Astrocyte of the cerebellum (primary cell): ENCODE measurements at regions not wholly inside any gene's neighbourhood (a gene's known extent, or its start where the extent isn't known, plus 50 kb on each side); places are given as distances from the start of the nearest gene placed in this dataset.

Experiments
- DNase-seq: peaks from one replicate; pipeline ENCODE4 v3.0.0-alpha.2; 2011; ENCODE audit warnings: low read depth
- H3K4me3 ChIP-seq: 2 replicates; pipeline ENCODE4 v1.5.1; 2011; ENCODE audit warnings: mild to moderate bottlenecking, low read depth, low read length, moderate library complexity
- in situ Hi-C: cut with HindIII; loops from 2 replicates; pipeline ENCODE4 v1.10.0; 2017; ENCODE audit warnings: low sequenced_read_pairs
- TF ChIP-seq, protein P1 (sequence below): IDR thresholded peaks from 2 replicates; pipeline ENCODE4 v1.5.1; 2012; ENCODE audit warnings: low read length, low read depth, moderate library complexity, mild to moderate bottlenecking; ENCODE audit errors: missing control alignments

DNA sequence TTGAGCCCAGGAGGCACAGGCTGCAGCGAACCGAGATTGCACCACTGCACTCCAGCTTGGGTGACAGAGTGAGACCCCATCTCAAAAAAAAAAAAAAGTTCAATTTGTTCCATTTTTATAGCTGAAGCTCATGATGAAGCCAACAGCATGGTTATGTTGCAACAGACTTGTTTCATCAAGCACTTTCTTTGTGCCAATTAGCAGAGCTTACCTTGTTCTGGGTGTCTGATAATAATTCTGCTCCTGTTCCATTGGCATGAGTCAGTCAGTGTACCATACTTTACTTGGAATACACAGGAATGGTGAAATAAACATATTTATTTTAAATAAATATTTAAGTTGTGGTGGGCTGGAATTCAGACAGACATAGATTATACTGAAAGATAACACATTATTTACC lies 100.8 kb upstream of the DAAM1 start:
- no peak for DNase-seq
- in situ Hi-C loops: no loop called here
- H3K4me3 ChIP-seq: no peak overlapping the region
- TF ChIP-seq, protein P1, sequence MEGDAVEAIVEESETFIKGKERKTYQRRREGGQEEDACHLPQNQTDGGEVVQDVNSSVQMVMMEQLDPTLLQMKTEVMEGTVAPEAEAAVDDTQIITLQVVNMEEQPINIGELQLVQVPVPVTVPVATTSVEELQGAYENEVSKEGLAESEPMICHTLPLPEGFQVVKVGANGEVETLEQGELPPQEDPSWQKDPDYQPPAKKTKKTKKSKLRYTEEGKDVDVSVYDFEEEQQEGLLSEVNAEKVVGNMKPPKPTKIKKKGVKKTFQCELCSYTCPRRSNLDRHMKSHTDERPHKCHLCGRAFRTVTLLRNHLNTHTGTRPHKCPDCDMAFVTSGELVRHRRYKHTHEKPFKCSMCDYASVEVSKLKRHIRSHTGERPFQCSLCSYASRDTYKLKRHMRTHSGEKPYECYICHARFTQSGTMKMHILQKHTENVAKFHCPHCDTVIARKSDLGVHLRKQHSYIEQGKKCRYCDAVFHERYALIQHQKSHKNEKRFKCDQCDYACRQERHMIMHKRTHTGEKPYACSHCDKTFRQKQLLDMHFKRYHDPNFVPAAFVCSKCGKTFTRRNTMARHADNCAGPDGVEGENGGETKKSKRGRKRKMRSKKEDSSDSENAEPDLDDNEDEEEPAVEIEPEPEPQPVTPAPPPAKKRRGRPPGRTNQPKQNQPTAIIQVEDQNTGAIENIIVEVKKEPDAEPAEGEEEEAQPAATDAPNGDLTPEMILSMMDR: no peak

DNA sequence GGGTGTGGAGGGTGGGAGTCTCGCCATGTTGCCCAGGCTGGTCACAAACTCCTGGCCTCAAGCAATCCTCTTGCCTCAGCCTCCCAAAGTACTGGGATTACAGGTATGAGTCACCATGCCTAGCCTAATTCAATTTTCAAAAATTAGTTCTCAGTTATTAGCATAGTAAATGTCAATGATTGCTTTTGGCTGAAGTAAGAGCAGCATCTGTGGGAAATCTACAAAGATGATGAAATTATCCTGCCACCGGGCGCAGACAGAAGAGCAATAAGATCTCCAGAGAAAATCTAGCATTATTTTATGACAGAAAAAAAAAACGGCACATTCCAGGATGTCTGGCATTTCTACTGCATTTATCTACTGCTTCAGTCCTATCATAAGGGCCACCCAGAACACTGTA lies 97.9 kb upstream of the DAAM1 start:
- TF ChIP-seq, protein P1: no peak
- no peak for DNase-seq
- in situ Hi-C loops: no loop called here
- no peak overlapping the region for H3K4me3 ChIP-seq

DNA sequence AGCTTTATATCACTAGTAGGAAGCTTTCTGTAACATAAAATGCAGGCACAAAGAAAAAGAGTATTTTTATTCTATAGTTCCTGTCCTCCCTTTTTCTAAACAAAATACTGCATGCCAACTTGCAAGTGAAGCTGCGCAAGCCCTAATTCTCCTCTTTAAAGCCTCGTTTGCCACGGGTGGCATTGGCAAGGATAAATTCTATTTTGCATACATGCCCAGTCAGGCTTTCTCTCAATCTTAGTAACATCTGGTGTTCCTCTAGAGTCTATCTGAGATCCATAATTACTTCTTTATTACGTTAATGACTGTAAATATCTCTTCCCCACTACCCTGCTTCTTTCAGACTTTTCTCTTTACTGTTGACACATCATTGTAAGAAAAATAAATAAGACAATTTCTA lies 97.1 kb upstream of the DAAM1 start:
- no peak for DNase-seq
- in situ Hi-C loops: no loop called here
- H3K4me3 ChIP-seq: no peak overlapping the region
- TF ChIP-seq, protein P1: no peak

DNA sequence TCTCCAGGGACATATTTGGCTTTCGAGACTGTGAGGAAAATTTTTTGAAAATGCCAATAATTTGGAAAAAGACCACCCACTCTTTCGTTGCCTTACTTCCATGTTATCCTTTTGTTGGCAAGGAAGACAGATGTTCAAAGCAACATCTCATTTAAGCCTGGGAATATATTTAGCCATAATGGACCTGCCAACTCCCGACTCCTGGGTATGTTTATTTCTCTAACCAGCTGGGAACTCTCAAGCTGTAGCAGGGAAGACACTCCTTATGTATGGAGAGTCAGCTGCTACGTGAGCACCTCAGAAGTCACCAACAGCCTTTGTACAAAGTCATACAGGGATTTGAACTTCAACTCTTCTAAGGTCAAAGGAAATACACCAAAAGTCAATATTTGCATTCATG lies 96.5 kb upstream of the DAAM1 start:
- in situ Hi-C loops: no loop called here
- no peak overlapping the region for H3K4me3 ChIP-seq
- no peak for DNase-seq
- TF ChIP-seq, protein P1: no peak

DNA sequence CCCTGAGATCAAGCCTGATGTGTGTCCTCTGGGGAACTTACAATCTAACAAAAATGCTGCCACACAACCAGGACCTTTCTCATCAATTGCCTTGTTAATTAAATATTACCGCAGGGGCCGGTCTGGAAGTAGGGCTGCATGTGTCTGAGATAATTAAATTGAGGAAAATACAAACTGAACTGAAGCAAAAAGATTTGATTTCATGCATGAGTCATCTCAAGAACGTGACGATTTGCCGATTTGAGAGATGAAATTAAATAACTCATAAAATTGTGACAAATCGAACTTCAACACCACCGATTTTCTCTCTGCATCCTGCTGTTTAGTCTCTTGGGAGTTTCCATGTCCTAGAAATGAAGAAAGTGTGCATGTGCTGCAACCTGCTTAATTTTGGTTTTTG lies 94.6 kb upstream of the DAAM1 start:
- TF ChIP-seq, protein P1: no peak
- no peak for DNase-seq
- H3K4me3 ChIP-seq: no peak overlapping the region
- in situ Hi-C loops: no loop called here

DNA sequence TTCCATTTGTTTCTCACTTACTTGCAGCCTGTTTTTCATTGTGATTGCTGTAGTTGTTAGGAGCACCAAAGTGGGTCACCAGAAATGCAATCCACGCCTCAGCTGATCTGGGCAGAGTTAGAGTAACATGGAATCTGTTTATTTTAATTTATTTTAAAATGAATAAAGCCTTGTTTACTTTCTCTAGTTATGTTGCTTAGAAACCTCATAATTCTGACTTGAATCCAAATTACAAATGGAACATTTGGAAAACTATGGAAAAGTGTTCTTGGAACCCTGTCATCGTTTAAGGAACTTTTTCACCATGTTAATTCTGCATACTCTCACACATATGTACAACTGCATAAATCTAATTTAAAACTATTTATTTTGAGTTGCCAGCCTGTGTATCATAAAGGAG lies 92.2 kb upstream of the DAAM1 start:
- TF ChIP-seq, protein P1: no peak
- DNase-seq: no peak

DNA sequence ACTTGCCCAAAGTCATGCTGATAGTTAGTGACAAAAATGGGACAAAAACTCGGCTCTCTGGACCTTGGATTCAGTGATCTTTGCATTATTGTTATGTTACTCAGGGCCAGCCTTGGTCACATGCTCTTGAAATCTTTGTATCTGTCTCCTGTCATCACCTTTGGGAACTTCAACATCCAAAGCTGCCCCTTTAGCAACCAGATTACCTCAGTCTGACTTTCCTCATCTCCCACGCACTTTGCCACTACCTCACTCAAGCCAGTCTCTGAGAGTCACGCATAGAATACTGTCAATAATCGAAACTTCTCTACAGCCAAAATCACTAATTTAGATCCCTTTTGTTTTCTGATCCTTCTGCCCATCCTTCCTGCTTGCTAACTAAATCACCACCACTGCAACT lies 90.8 kb upstream of the DAAM1 start:
- no peak for DNase-seq
- TF ChIP-seq, protein P1: no peak
- H3K4me3 ChIP-seq: no peak overlapping the region
- in situ Hi-C loops: no loop called here

More for the DNA sequence above, 92.2 kb upstream of the DAAM1 start:
- in situ Hi-C loops: no loop called here
- no peak overlapping the region for H3K4me3 ChIP-seq
